GM12878 (cell line): ENCODE measurements at regions not wholly inside any gene's neighbourhood (a gene's known extent, or its start where the extent isn't known, plus 50 kb on each side); places are given as distances from the start of the nearest gene placed in this dataset.

Experiments
- ATAC-seq: fragments of 200-7000 bp; cut with Tn5 transposase; 3 replicates; pipeline ENCODE4 v1.9.1; 2020; ENCODE audit warnings: mild to moderate bottlenecking, moderate library complexity
- BruUV-seq: library from RNA; stranded (reverse); fragments of 400-500 nt; replicated peaks from 2 replicates; lab custom pipeline; 2021; lab: Mats Ljungman, UMichigan
- CTCF ChIA-PET: fragments of 300-600 bp; sonication (Branson Sonifier 250); formaldehyde crosslinking; extraction: SDS; loops from one replicate; lab custom pipeline; 2021; ENCODE audit warnings: inconsistent platforms; lab: Yijun Ruan, JAX
- POLR2A ChIA-PET: fragments of 350-600 bp; formaldehyde crosslinking; extraction: SDS; loops from one replicate; lab custom pipeline; 2021; ENCODE audit warnings: inconsistent platforms; lab: Charles Lee
- RAD21 ChIA-PET: fragments of 300-600 bp; sonication (Branson Sonifier 250); formaldehyde crosslinking; loops from one replicate; lab custom pipeline; 2023; ENCODE audit warnings: antibody characterized with exemption; ENCODE audit not compliant: unreplicated experiment; lab: Charles Lee
- SMC1A ChIA-PET: fragments of 300-600 bp; sonication (Branson Sonifier 250); formaldehyde crosslinking; loops from one replicate; lab custom pipeline; 2023; ENCODE audit not compliant: unreplicated experiment, uncharacterized antibody; lab: Charles Lee
- DNase-seq: peaks from one replicate; pipeline ENCODE4 v3.0.0-alpha.2; 2011; ENCODE audit warnings: low read depth, low spot score
- FAIRE-seq: peaks from 3 replicates; lab custom pipeline; 2011; peaks lifted over from hg19 to GRCh38; lab: Jason Lieb, UNC
- H2AFZ ChIP-seq: 2 replicates; pipeline ENCODE4 v1.6.0; 2011; ENCODE audit warnings: low read depth, low read length, control low read depth; ENCODE audit not compliant: control insufficient read depth
- H3K27ac ChIP-seq: 2 replicates; pipeline ENCODE4 v1.5.1; 2011; ENCODE audit warnings: control low read depth; ENCODE audit not compliant: control insufficient read depth, insufficient read depth
- H3K27me3 ChIP-seq, 2 experiments: replicated peaks in 1 of 2; 2 replicates each; pipeline versions ENCODE4 v1.6.0 to v1.6.1; 2011; ENCODE audit warnings: low read length in 1 of 2; ENCODE audit not compliant: control insufficient read depth in 2 of 2, insufficient read depth in 2 of 2
- H3K36me3 ChIP-seq, 2 experiments: 2 replicates each; pipeline ENCODE4 v1.5.1; 2011; ENCODE audit warnings: low read length in 1 of 2; ENCODE audit not compliant: control insufficient read depth in 2 of 2, insufficient read depth in 2 of 2
- H3K4me1 ChIP-seq: 2 replicates; pipeline ENCODE4 v1.6.1; 2011; ENCODE audit warnings: mild to moderate bottlenecking, low read length, moderate library complexity, mixed read lengths; ENCODE audit not compliant: control insufficient read depth, insufficient read depth
- H3K4me2 ChIP-seq: 2 replicates; pipeline ENCODE4 v1.6.0; 2011; ENCODE audit warnings: control low read depth; ENCODE audit not compliant: control insufficient read depth, insufficient read depth
- H3K4me3 ChIP-seq: fragments of 200-600 bp; sonication (generic); 2 replicates; pipeline ENCODE4 v1.5.1; 2016
- H3K79me2 ChIP-seq: 2 replicates; pipeline ENCODE4 v1.6.0; 2011; ENCODE audit warnings: low read length; ENCODE audit not compliant: control insufficient read depth, insufficient read depth
- H3K9ac ChIP-seq: 2 replicates; pipeline ENCODE4 v1.8.0; 2011; ENCODE audit warnings: low read length, control low read depth, mixed read lengths; ENCODE audit not compliant: control insufficient read depth, insufficient read depth
- H3K9me3 ChIP-seq: replicated peaks from 3 replicates; pipeline ENCODE4 v1.5.1; 2011; ENCODE audit warnings: mild to moderate bottlenecking, low read length; ENCODE audit not compliant: control insufficient read depth, insufficient read depth
- H4K20me1 ChIP-seq: 2 replicates; pipeline ENCODE4 v1.6.0; 2011; ENCODE audit not compliant: control insufficient read depth, insufficient read depth
- BHLHE40 ChIP-seq, 2 experiments: fragments of 450-650 bp in 1 of 2; IDR thresholded peaks; 2 replicates each; pipeline ENCODE4 v1.6.1; 2011 to 2017; ENCODE audit warnings: low read depth in 2 of 2, borderline replicate concordance in 1 of 2, improper control_type of control experiment in 1 of 2, low read length in 1 of 2, mild to moderate bottlenecking in 1 of 2
- CREB1 ChIP-seq: IDR thresholded peaks from 2 replicates; pipeline ENCODE4 v1.6.1; 2012; ENCODE audit warnings: low read depth, mild to moderate bottlenecking, inconsistent platforms
- EP300 ChIP-seq, 2 experiments: fragments of 150-350 bp in 1 of 2; IDR thresholded peaks; 2 replicates each; pipeline ENCODE4 v1.6.1; 2011 to 2012; ENCODE audit warnings: low read depth in 2 of 2, low read length in 2 of 2, borderline replicate concordance in 1 of 2, improper control_type of control experiment in 1 of 2, inconsistent platforms in 1 of 2; ENCODE audit not compliant: control insufficient read depth in 1 of 2
- EZH2 ChIP-seq: IDR thresholded peaks from 2 replicates; pipeline ENCODE4 v1.6.1; 2012; ENCODE audit warnings: low read depth, mild to moderate bottlenecking, control low read depth, inconsistent platforms, low read length, borderline replicate concordance; ENCODE audit not compliant: control insufficient read depth
- IKZF2 ChIP-seq, 2 experiments: fragments of 450-650 bp; IDR thresholded peaks; 2 replicates each; pipeline ENCODE4 v1.6.1; 2017; ENCODE audit warnings: mild to moderate bottlenecking in 2 of 2, moderate library complexity in 2 of 2
- LARP7 ChIP-seq: fragments of 450-650 bp; IDR thresholded peaks from 2 replicates; pipeline ENCODE4 v1.6.1; 2017; ENCODE audit warnings: mild to moderate bottlenecking
- MTA2 ChIP-seq: fragments of 450-650 bp; IDR thresholded peaks from 2 replicates; pipeline ENCODE4 v1.6.1; 2016; ENCODE audit warnings: low read depth, mild to moderate bottlenecking, moderate library complexity
- NBN ChIP-seq: fragments of 450-650 bp; IDR thresholded peaks from 2 replicates; pipeline ENCODE4 v1.6.1; 2016
- NFXL1 ChIP-seq: fragments of 450-650 bp; IDR thresholded peaks from 2 replicates; pipeline ENCODE4 v1.6.1; 2017; ENCODE audit warnings: antibody characterized with exemption, mild to moderate bottlenecking, borderline replicate concordance
- NR2F1 ChIP-seq: fragments of 450-650 bp; conservative IDR thresholded peaks from 2 replicates; pipeline ENCODE4 v1.6.1; 2017; ENCODE audit warnings: mild to moderate bottlenecking
- NRF1 ChIP-seq: conservative IDR thresholded peaks from 2 replicates; pipeline ENCODE4 v1.6.1; 2011; ENCODE audit warnings: mild to moderate bottlenecking, low read depth, low read length, improper control_type of control experiment
- POLR2A ChIP-seq: IDR thresholded peaks from 2 replicates; pipeline ENCODE4 v1.6.1; 2011; ENCODE audit warnings: low read depth, mild to moderate bottlenecking, low read length
- RAD51 ChIP-seq: fragments of 450-650 bp; IDR thresholded peaks from 2 replicates; pipeline ENCODE4 v1.6.1; 2016; ENCODE audit warnings: moderate library complexity, mild to moderate bottlenecking, inconsistent platforms
- SIN3A ChIP-seq: IDR thresholded peaks from 2 replicates; pipeline ENCODE4 v1.6.1; 2012; ENCODE audit warnings: low read depth, low read length, improper control_type of control experiment
- SMAD5 ChIP-seq: IDR thresholded peaks from 2 replicates; pipeline ENCODE4 v1.6.1; 2016; ENCODE audit warnings: antibody characterized with exemption, low read depth
- SMC3 ChIP-seq: IDR thresholded peaks from 2 replicates; pipeline ENCODE4 v1.6.1; 2011; ENCODE audit warnings: low read length, improper control_type of control experiment, borderline replicate concordance
- SPI1 ChIP-seq: IDR thresholded peaks from 2 replicates; pipeline ENCODE4 v1.6.1; 2011; ENCODE audit warnings: low read depth, mild to moderate bottlenecking, low read length, moderate library complexity, borderline replicate concordance; ENCODE audit not compliant: insufficient read depth
- STAT3 ChIP-seq: IDR thresholded peaks from 2 replicates; pipeline ENCODE4 v1.6.1; 2011; ENCODE audit warnings: low read depth, low read length, improper control_type of control experiment
- SUZ12 ChIP-seq: fragments of 200-600 bp; sonication (generic); IDR thresholded peaks from one replicate; pipeline ENCODE4 v1.6.1; 2018; ENCODE audit warnings: antibody characterized with exemption, mild to moderate bottlenecking; ENCODE audit not compliant: unreplicated experiment
- ZNF592 ChIP-seq: fragments of 450-650 bp; IDR thresholded peaks from 2 replicates; pipeline ENCODE4 v1.6.1; 2017; ENCODE audit warnings: mild to moderate bottlenecking, moderate library complexity
- WGBS: methylation state at CpG from one replicate; pipeline ENCODE4 v1.1.6; 2016; ENCODE audit warnings: low lambda C conversion rate; ENCODE audit not compliant: insufficient replicate concordance, insufficient coverage; ENCODE audit errors: missing lambda C conversion rate; 5-methylcytosine and 5-hydroxymethylcytosine counted together
- in situ Hi-C: fragments of 300-500 bp; cut with MboI; formaldehyde crosslinking; loops from 9 replicates; pipeline ENCODE4 v1.14.3; 2018; ENCODE audit warnings: mixed read lengths
- intact Hi-C: fragments of 100-400 bp; cut with micrococcal nuclease; formaldehyde crosslinking; loops from one replicate; pipeline ENCODE4 v1.14.2; 2022; ENCODE audit not compliant: unreplicated experiment

DNA sequence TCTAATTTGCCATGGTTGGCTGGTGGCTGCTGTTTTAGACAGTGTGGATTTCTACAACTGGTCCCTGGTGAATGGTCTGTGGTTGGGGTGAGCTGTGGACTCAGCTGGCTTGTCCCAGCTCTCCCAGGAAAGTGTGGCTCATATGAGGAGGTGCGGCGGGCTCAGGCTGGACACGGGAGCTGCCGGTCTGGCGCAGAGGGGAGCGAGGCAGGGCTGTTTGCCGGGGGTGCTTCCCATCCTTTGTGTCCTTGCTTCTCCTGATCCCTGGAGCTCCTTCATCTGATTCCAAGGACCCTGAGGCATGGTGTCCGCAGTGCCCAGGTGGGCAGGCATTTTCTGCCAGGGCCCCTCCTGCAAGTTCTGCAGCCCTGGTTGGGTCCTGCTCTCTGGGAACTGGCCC is 104.9 kb downstream of the TEX29 start:
- FAIRE-seq: no peak
- Histone ChIP-seq H3K27ac (no peak overlapping the region), H3K27me3 (no peaks in the 10 kb centered on the region), H4K20me1 (no peaks in the 10 kb centered on the region; the same call in 1 of the 2 replicates), H2AFZ (no peak overlapping the region), H3K4me1 (no peaks in the 10 kb centered on the region), H3K9me3 (no peaks in the 10 kb centered on the region), H3K4me3 (no peak overlapping the region), H3K79me2 (no peaks in the 10 kb centered on the region), H3K36me3 (no peaks in the 10 kb centered on the region), H3K9ac (no peak overlapping the region), H3K4me2 (no peak overlapping the region)
- in situ Hi-C loops (no loop called here), intact Hi-C loops (no loop called here)
- TF ChIP-seq ZNF592: no peak
- TF ChIP-seq EZH2: no peak
- no peak for TF ChIP-seq NRF1
- no peak for TF ChIP-seq SMC3
- no peak for TF ChIP-seq STAT3
- TF ChIP-seq SPI1: no peak
- no peak for TF ChIP-seq MTA2
- no peak for TF ChIP-seq BHLHE40 (IDR thresholded peaks at IDR 0.05; ENCODE audit: borderline replicate concordance in 1 of 2, low read depth in 2 of 2, low read length in 1 of 2)
- TF ChIP-seq POLR2A: no peak
- no peak for TF ChIP-seq NFXL1
- no peak for TF ChIP-seq NBN
- TF ChIP-seq CREB1: no peak
- no peak for TF ChIP-seq EP300 (IDR thresholded peaks at IDR 0.05; ENCODE audit: borderline replicate concordance in 1 of 2, control insufficient read depth in 1 of 2, low read depth in 2 of 2, low read length in 2 of 2)
- no peak for TF ChIP-seq SIN3A
- no peak for TF ChIP-seq LARP7
- no peak for TF ChIP-seq RAD51
- TF ChIP-seq IKZF2 (IDR thresholded peaks at IDR 0.05): no peak
- no peak for TF ChIP-seq SUZ12
- TF ChIP-seq SMAD5: no peak
- TF ChIP-seq NR2F1: no peak
- ChIA-PET SMC1A (no interaction called here), POLR2A (no interaction called here), CTCF (no interaction called here), RAD21 (no interaction called here)
- no TSS peak for BruUV-seq
- no peak for DNase-seq
- no peak for ATAC-seq
- 77% methylated on average over 8 of the region's 8 CpGs for WGBS
